ENCODE measurements at regions not wholly inside any gene's neighbourhood (a gene's known extent, or its start where the extent isn't known, plus 50 kb on each side); places are given as distances from the start of the nearest gene placed in this dataset.

GRCh38 chrX:120736989-120737388, 107.1 kb upstream of the C1GALT1C1 start:
- no peak overlapping the region for H3K27ac Mint-ChIP-seq
- intact Hi-C loops (cut with micrococcal nuclease) = no loop called here
- no peak for TF ChIP-seq CTCF (IDR thresholded peaks at IDR 0.05)
- ATAC-seq (no peak), DNase-seq (no peak)
- WGBS (ENCODE audit: insufficient coverage) = 83% methylated on average over 1 of the region's 1 CpG
- Histone ChIP-seq H3K27ac (ENCODE audit: low read length) (no peak overlapping the region), H3K36me3 (ENCODE audit: control insufficient read depth, insufficient read depth, low read length) (no peaks in the 10 kb centered on the region), H3K9me3 (ENCODE audit: control insufficient read depth, insufficient read depth, low read length) (no peaks in the 10 kb centered on the region), H3K4me1 (ENCODE audit: control insufficient read depth, insufficient read depth, low read length) (no peaks in the 10 kb centered on the region), H3K4me3 (ENCODE audit: low read length) (no peak overlapping the region), H3K27me3 (ENCODE audit: control insufficient read depth, insufficient read depth, low read length) (no peaks in the 10 kb centered on the region)
- no peak overlapping the region for H3K4me3 Mint-ChIP-seq
- no peaks in the 10 kb centered on the region for H3K9me3 Mint-ChIP-seq
- peaks cover 0 to 3% of the 10 kb centered on the region in 2 donors for H3K27me3 Mint-ChIP-seq (ENCODE audit: low read depth in 2 of 2)
- no peaks in the 10 kb centered on the region for H3K36me3 Mint-ChIP-seq
- H3K4me1 Mint-ChIP-seq = no peaks in the 10 kb centered on the region

- intact Hi-C loops (cut with micrococcal nuclease) = no loop called here
- no peaks in the 10 kb centered on the region for H3K9me3 Mint-ChIP-seq
- no peaks in the 10 kb centered on the region for H3K27me3 ChIP-seq (ENCODE audit: control insufficient read depth, insufficient read depth, low read length)
- H3K36me3 Mint-ChIP-seq = no peaks in the 10 kb centered on the region
- ATAC-seq (no peak), DNase-seq (no peak)
- H3K27ac ChIP-seq (ENCODE audit: low read length) = no peak overlapping the region
- H3K9me3 ChIP-seq (ENCODE audit: control insufficient read depth, insufficient read depth, low read length) = no peaks in the 10 kb centered on the region
- TF ChIP-seq CTCF (IDR thresholded peaks at IDR 0.05) = no peak
- H3K27ac Mint-ChIP-seq = no peak overlapping the region
- WGBS (ENCODE audit: insufficient coverage) = no CpG with 5 or more reads among the region's 2 CpGs
- H3K4me3 Mint-ChIP-seq = no peak overlapping the region
- H3K36me3 ChIP-seq (ENCODE audit: control insufficient read depth, insufficient read depth, low read length) = no peaks in the 10 kb centered on the region
- no peak overlapping the region for H3K4me3 ChIP-seq (ENCODE audit: low read length)
- H3K4me1 ChIP-seq (ENCODE audit: control insufficient read depth, insufficient read depth, low read length) = no peaks in the 10 kb centered on the region
- no peaks in the 10 kb centered on the region for H3K4me1 Mint-ChIP-seq
- peaks cover 0 to 9% of the 10 kb centered on the region in 2 donors for H3K27me3 Mint-ChIP-seq (ENCODE audit: low read depth in 2 of 2)
These were observed 106.1 kb upstream of the C1GALT1C1 start for GRCh38 chrX:120735966-120736365.

- H3K36me3 Mint-ChIP-seq = no peaks in the 10 kb centered on the region
- peaks cover 0 to 9% of the 10 kb centered on the region in 2 donors for H3K27me3 Mint-ChIP-seq (ENCODE audit: low read depth in 2 of 2)
- no peak for DNase-seq
- H3K27me3 ChIP-seq (ENCODE audit: control insufficient read depth, insufficient read depth, low read length) = no peaks in the 10 kb centered on the region
- H3K9me3 ChIP-seq (ENCODE audit: control insufficient read depth, insufficient read depth, low read length) = no peaks in the 10 kb centered on the region
- no peaks in the 10 kb centered on the region for H3K4me1 Mint-ChIP-seq
- no peak overlapping the region for H3K27ac Mint-ChIP-seq
- H3K27ac ChIP-seq (ENCODE audit: low read length) = no peak overlapping the region
- intact Hi-C loops (cut with micrococcal nuclease) = no loop called here
- H3K9me3 Mint-ChIP-seq = no peaks in the 10 kb centered on the region
- H3K4me3 Mint-ChIP-seq = no peak overlapping the region
- H3K4me1 ChIP-seq (ENCODE audit: control insufficient read depth, insufficient read depth, low read length) = no peaks in the 10 kb centered on the region
- H3K36me3 ChIP-seq (ENCODE audit: control insufficient read depth, insufficient read depth, low read length) = no peaks in the 10 kb centered on the region
- ATAC-seq = no peak
- WGBS (ENCODE audit: insufficient coverage) = 95% methylated on average over 33 of the region's 33 CpGs
- no peak for TF ChIP-seq CTCF (IDR thresholded peaks at IDR 0.05)
- no peak overlapping the region for H3K4me3 ChIP-seq (ENCODE audit: low read length)
These were observed 103.0 kb upstream of the C1GALT1C1 start for GRCh38 chrX:120732879-120733278.

- Mint-ChIP-seq H3K27ac (no peak overlapping the region), H3K4me3 (no peak overlapping the region), H3K4me1 (no peaks in the 10 kb centered on the region), H3K27me3 (ENCODE audit: low read depth in 2 of 2) (peaks cover 0 to 9% of the 10 kb centered on the region in 2 donors), H3K36me3 (no peaks in the 10 kb centered on the region), H3K9me3 (no peaks in the 10 kb centered on the region)
- TF ChIP-seq CTCF (IDR thresholded peaks at IDR 0.05) = no peak
- intact Hi-C loops (cut with micrococcal nuclease) = no loop called here
- Histone ChIP-seq H3K4me3 (ENCODE audit: low read length) (no peak overlapping the region), H3K9me3 (ENCODE audit: control insufficient read depth, insufficient read depth, low read length) (no peaks in the 10 kb centered on the region), H3K27me3 (ENCODE audit: control insufficient read depth, insufficient read depth, low read length) (no peaks in the 10 kb centered on the region), H3K4me1 (ENCODE audit: control insufficient read depth, insufficient read depth, low read length) (no peaks in the 10 kb centered on the region), H3K27ac (ENCODE audit: low read length) (no peak overlapping the region), H3K36me3 (ENCODE audit: control insufficient read depth, insufficient read depth, low read length) (no peaks in the 10 kb centered on the region)
- DNase-seq (no peak), ATAC-seq (no peak)
- 89% methylated on average over 3 of the region's 7 CpGs for WGBS (ENCODE audit: insufficient coverage)
These were observed 102.6 kb upstream of the C1GALT1C1 start for GRCh38 chrX:120732461-120732860.
